Osteoblast (primary cell): ENCODE measurements at regions not wholly inside any gene's neighbourhood (a gene's known extent, or its start where the extent isn't known, plus 50 kb on each side); places are given as distances from the start of the nearest gene placed in this dataset.

Experiments used
- DNase-seq: peaks from one replicate; pipeline ENCODE4 v3.0.0; 2011; ENCODE audit warnings: low spot score, mixed read lengths; ENCODE audit not compliant: insufficient read length; ENCODE audit errors: missing footprints
- H2AFZ ChIP-seq: 2 replicates; pipeline ENCODE4 v1.6.0; 2011; ENCODE audit warnings: mild to moderate bottlenecking, low read length
- H3K27ac ChIP-seq: 2 replicates; pipeline ENCODE4 v1.5.1; 2011; ENCODE audit warnings: mild to moderate bottlenecking, low read depth, low read length, moderate library complexity
- H3K27me3 ChIP-seq: 2 replicates; pipeline ENCODE4 v1.6.0; 2012; ENCODE audit warnings: mild to moderate bottlenecking, control low read depth, inconsistent platforms, low read length, moderate library complexity; ENCODE audit not compliant: insufficient read depth
- H3K36me3 ChIP-seq: 2 replicates; pipeline ENCODE4 v1.5.1; 2011; ENCODE audit warnings: mild to moderate bottlenecking, low read length, control low read depth, moderate library complexity; ENCODE audit not compliant: insufficient read depth
- H3K4me1 ChIP-seq: 2 replicates; pipeline ENCODE4 v1.5.1; 2011; ENCODE audit warnings: mild to moderate bottlenecking, low read length, control low read depth, moderate library complexity; ENCODE audit not compliant: insufficient read depth
- H3K4me2 ChIP-seq: 2 replicates; pipeline ENCODE4 v1.6.0; 2011; ENCODE audit warnings: mild to moderate bottlenecking, low read length; ENCODE audit not compliant: insufficient read depth
- H3K4me3 ChIP-seq: fragments of 200-600 bp; sonication (generic); 3 replicates; pipeline ENCODE4 v1.5.1; 2012; ENCODE audit warnings: mild to moderate bottlenecking, low read length, inconsistent platforms; ENCODE audit not compliant: insufficient read depth
- H3K79me2 ChIP-seq: 2 replicates; pipeline ENCODE4 v1.6.0; 2012; ENCODE audit warnings: mild to moderate bottlenecking, low read length, control low read depth, inconsistent platforms; ENCODE audit not compliant: insufficient read depth
- H3K9me3 ChIP-seq: 2 replicates; pipeline ENCODE4 v1.5.1; 2011; ENCODE audit warnings: low read depth, low read length, control low read depth
- H4K20me1 ChIP-seq: 2 replicates; pipeline ENCODE4 v1.6.0; 2012; ENCODE audit warnings: mild to moderate bottlenecking, low read length, control low read depth; ENCODE audit not compliant: insufficient read depth
- CTCF ChIP-seq: IDR thresholded peaks from 2 replicates; pipeline ENCODE4 v1.5.1; 2011; ENCODE audit warnings: mild to moderate bottlenecking, low read depth, low read length, moderate library complexity; ENCODE audit errors: extremely low read depth

GRCh38 chr1:229888561-229889001, 178.5 kb upstream of the GALNT2 start:
- H3K4me3 ChIP-seq, result no peak overlapping the region
- no peak overlapping the region for H2AFZ ChIP-seq
- H3K9me3 ChIP-seq, result no peaks in the 10 kb centered on the region
- no peak overlapping the region for H3K27ac ChIP-seq
- H3K4me2 ChIP-seq, result no peak overlapping the region
- TF ChIP-seq CTCF, result no peak
- no peaks in the 10 kb centered on the region for H3K27me3 ChIP-seq
- H4K20me1 ChIP-seq, result no peaks in the 10 kb centered on the region
- DNase-seq, result no peak
- no peaks in the 10 kb centered on the region for H3K36me3 ChIP-seq
- no peaks in the 10 kb centered on the region for H3K4me1 ChIP-seq
- H3K79me2 ChIP-seq, result no peaks in the 10 kb centered on the region

GRCh38 chr1:229889031-229889517, 178.0 kb upstream of the GALNT2 start:
- Histone ChIP-seq H3K4me3 (no peak overlapping the region), H3K27me3 (no peaks in the 10 kb centered on the region), H4K20me1 (no peaks in the 10 kb centered on the region), H3K4me2 (no peak overlapping the region), H3K9me3 (no peaks in the 10 kb centered on the region), H3K79me2 (no peaks in the 10 kb centered on the region), H3K4me1 (no peaks in the 10 kb centered on the region), H3K27ac (no peak overlapping the region), H3K36me3 (no peaks in the 10 kb centered on the region), H2AFZ (no peak overlapping the region)
- TF ChIP-seq CTCF, result no peak
- no peak for DNase-seq

- Histone ChIP-seq H3K4me2 (no peak overlapping the region), H3K79me2 (no peaks in the 10 kb centered on the region), H2AFZ (no peak overlapping the region), H3K4me3 (no peak overlapping the region), H3K36me3 (no peaks in the 10 kb centered on the region), H3K9me3 (no peaks in the 10 kb centered on the region), H4K20me1 (no peaks in the 10 kb centered on the region), H3K27ac (no peak overlapping the region), H3K4me1 (no peaks in the 10 kb centered on the region), H3K27me3 (no peaks in the 10 kb centered on the region)
- DNase-seq, result no peak
- TF ChIP-seq CTCF, result no peak
Observed at GRCh38 chr1:229891227-229891626, 175.8 kb upstream of the GALNT2 start.

- H2AFZ ChIP-seq, result no peak overlapping the region
Observed at GRCh38 chr1:229892515-229893117, 174.4 kb upstream of the GALNT2 start.

More at GRCh38 chr1:229892515-229893117, 174.4 kb upstream of the GALNT2 start:
- no peak for TF ChIP-seq CTCF
- Histone ChIP-seq H3K4me3 (no peak overlapping the region), H3K36me3 (no peaks in the 10 kb centered on the region), H3K9me3 (no peaks in the 10 kb centered on the region), H3K4me1 (no peaks in the 10 kb centered on the region), H3K27ac (no peak overlapping the region), H3K4me2 (no peak overlapping the region), H3K79me2 (no peaks in the 10 kb centered on the region), H3K27me3 (no peaks in the 10 kb centered on the region), H4K20me1 (no peaks in the 10 kb centered on the region)
- DNase-seq, result no peak
